SIG-M5 treated with dmso at 0.1 percent for 504 hours (cell line): ENCODE measurements at regions not wholly inside any gene's neighbourhood (a gene's known extent, or its start where the extent isn't known, plus 50 kb on each side); places are given as distances from the start of the nearest gene placed in this dataset.

ENCODE experiments used
- DNase-seq: peaks from one replicate; lab custom pipeline; 2025; ENCODE audit not compliant: unreplicated experiment; lab: John Stamatoyannopoulos, UW

- no peak for DNase-seq
Observed at GRCh38 chr14:22174412-22175277, 414.4 kb downstream of the DAD1 start.

GRCh38 chr14:22168092-22168955, 420.7 kb downstream of the DAD1 start:
- peak; percentile 31 for DNase-seq

GRCh38 chr14:22164616-22165015, 424.4 kb downstream of the DAD1 start:
- DNase-seq: no peak

GRCh38 chr14:22163051-22163450, 426.0 kb downstream of the DAD1 start:
- DNase-seq: no peak

GRCh38 chr14:22159957-22160356, 429.1 kb downstream of the DAD1 start:
- no peak for DNase-seq

- no peak for DNase-seq
Observed at GRCh38 chr14:22159099-22159498, 429.9 kb downstream of the DAD1 start.

- DNase-seq: no peak
Observed at GRCh38 chr14:22158560-22158959, 430.5 kb downstream of the DAD1 start.

GRCh38 chr14:22155571-22155970, 433.5 kb downstream of the DAD1 start:
- DNase-seq: no peak

GRCh38 chr14:22152903-22153302, 436.1 kb downstream of the DAD1 start:
- DNase-seq: no peak

- no peak for DNase-seq
Observed at GRCh38 chr14:22152161-22152870, 436.7 kb downstream of the DAD1 start.

- DNase-seq: no peak
Observed at GRCh38 chr14:22151121-22151520, 437.9 kb downstream of the DAD1 start.

GRCh38 chr14:22149058-22149457, 440.0 kb downstream of the DAD1 start:
- no peak for DNase-seq

GRCh38 chr14:22147716-22148115, 441.3 kb downstream of the DAD1 start:
- DNase-seq: no peak

GRCh38 chr14:22143363-22143762, 445.7 kb downstream of the DAD1 start:
- no peak for DNase-seq

- DNase-seq: no peak
Observed at GRCh38 chr14:22140633-22141032, 448.4 kb downstream of the DAD1 start.

- no peak for DNase-seq
Observed at GRCh38 chr14:22131749-22132476, 457.1 kb downstream of the DAD1 start.

- DNase-seq: no peak
Observed at GRCh38 chr14:22124073-22124613, 450.5 kb upstream of the OR4E1 start.

- DNase-seq: no peak
Observed at GRCh38 chr14:22122829-22123560, 449.4 kb upstream of the OR4E1 start.

- DNase-seq: no peak
Observed at GRCh38 chr14:22122227-22122818, 448.7 kb upstream of the OR4E1 start.
